Kidney tubule cell (primary cell): ENCODE measurements at regions not wholly inside any gene's neighbourhood (a gene's known extent, or its start where the extent isn't known, plus 50 kb on each side); places are given as distances from the start of the nearest gene placed in this dataset.
"Not testable (repeated sequence)": the region's sequence is repeated elsewhere in the genome, so short reads cannot be mapped to it uniquely, and the experiment has no call there.

Source experiments
- DNase-seq: peaks from one replicate; pipeline ENCODE4 v3.0.0-alpha.2; 2018; ENCODE audit warnings: low spot score

DNA sequence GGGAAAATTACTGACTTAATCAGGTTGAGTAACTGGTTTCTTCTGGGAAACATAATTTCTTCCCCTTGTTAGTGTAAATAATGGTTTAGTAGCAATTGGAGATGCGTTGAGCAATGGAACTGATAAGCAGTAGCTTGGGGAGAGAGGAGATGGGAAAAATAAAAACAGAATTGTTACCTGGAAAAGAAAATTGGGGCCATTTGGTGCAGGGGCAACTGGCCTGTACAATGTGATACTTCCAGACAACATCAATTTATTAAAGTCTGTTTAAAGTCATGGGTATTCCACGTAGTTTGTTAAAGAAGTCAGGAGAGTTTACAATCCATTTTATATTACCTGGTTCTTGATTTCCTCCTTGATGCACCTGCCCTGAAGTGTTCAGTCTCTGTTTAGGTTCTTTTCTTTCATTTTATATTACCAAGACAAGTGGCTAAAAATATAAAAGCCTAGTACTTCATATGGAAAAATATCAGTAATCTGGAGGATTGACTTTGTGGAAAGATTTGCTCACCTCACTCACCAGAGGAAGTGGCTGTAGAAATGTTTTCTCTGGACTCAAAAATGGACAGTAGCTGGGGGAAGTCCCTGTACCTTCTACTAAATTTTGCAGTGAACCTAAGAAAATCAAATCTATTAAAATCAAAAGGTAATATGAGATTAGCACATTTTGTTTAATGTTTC is 161.0 kb downstream of the DDX1 start:
- no peak for DNase-seq

DNA sequence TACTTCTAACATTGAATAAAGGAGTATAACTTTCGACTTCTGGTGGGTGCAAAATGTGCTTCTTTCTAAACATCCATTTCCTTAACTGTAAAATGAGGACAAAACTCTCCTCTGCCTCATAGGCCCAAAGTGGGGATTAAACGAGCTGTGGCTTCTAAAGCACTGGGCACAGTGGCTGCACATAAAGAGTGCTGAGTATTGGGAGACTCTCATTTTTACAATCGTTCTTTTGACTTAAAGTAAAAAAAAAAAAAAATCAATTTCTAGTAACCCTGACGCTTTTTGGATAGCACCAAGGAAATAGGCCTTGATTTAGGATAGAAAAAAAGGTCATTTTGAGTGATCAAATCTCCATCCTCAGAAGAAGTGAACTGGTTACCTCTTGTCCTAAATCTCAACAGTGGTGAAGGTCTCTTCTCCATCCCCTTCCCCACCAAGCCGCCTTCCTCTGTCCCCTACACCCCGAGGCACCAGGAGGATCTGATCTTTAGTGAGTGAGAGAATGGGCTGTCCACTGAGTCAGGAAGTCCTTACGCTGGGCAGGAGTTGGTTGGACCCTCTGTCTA is 161.6 kb downstream of the DDX1 start:
- no peak for DNase-seq

DNA sequence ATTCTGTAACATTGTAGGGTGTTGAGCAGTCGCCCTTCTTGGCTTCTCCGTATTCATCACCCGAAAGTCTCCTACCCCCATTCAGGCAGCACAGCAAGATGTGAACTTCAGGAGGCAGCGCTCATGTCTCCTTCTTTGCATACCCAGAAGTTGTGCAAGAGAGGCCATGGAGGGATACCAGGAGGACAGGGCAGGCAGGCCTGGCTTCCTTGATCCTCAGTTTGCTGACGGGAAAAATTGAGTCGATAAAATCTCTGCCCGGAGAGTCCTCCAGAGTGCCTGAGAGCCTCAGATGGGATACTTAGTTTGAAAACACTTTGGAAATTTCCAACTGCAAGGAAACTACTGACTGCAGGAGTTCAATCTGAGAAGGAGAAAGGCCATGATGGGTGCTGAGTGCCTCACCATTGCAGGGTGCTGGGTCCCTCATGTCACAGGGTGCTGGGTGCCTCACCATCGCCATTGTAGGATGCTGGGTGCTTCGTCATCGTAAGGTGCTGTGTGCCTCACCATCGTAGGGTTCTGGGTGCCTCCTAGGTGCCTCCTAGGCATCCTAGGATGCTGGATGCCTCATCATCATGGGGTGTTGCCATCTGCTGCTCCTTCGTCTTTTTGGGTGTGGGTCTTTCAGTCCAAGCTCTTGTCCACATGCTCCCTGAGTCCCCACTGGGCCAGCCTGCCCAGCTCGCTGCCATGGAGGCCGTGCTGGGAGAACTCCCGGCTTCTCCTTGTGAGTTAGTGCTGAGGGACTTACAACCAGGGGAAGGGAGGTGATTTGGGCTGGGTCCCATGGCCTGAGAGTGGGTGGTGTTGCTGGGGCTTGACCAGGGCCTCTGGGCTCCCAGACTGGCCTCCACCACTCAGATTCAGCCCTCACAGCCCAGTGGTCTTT is 162.4 kb downstream of the DDX1 start:
- DNase-seq, result no peak

DNA sequence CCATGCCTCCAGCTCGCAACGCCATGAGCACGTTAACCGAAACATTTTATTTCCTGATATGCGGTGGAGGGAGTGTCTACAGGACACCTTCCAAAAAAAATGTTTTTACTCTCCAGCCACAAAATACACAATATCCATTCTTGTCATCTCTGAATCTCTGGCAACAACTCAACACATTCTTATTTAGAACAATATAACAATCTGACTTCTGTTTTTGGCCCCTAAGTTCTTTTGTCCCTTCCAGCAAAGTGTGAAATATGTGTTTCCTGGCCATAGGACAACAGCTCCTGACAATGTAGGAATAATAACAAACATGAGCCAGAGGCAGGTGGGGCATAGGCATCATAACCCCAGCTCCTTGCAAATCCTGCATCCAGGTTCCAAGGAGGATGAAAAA is 163.0 kb downstream of the DDX1 start:
- no peak for DNase-seq

DNA sequence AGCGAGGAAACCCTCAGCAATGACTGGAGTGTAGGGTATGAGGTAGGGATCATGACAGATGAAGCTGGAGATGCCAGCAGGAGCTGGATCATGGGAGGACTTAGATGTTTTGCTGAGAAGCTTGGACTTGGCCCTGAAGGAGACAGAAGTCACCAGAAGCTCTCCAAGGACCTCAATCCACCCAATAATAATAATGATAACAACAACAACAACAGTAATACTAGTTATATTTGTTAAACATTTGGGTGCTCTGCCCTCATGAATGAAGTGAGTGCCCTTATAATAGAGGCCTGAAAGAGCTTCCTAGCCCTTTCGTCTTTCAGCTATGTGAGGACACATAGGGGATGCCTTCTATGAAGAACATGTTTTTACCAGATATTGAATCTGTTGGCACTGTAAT is 163.9 kb downstream of the DDX1 start:
- DNase-seq, result no peak

DNA sequence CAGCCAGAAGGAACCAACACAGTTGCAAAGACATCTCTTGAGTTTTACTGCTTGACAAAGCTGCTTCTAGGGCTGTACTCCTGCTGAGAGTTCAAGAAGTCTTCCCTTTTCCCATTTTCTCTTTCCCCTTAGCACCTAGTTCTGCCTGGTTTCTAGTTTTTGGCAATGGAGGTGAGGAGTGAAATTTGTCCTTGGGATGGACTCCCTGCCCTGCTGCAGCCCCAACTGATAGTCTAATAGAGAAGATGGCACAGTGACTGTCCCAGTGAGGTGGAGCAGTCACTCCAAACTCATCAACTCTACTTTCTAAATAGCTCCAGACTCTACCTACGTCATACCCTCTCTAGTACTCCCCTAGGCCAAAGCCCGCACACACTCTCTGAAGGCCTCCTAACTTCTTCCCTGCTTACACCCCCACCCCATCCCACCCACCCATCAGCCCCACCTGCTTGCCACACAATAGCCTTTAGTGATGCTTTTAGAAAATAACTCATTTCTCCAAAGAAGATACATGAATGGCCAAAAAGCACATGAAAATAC is 164.4 kb downstream of the DDX1 start:
- no peak for DNase-seq

DNA sequence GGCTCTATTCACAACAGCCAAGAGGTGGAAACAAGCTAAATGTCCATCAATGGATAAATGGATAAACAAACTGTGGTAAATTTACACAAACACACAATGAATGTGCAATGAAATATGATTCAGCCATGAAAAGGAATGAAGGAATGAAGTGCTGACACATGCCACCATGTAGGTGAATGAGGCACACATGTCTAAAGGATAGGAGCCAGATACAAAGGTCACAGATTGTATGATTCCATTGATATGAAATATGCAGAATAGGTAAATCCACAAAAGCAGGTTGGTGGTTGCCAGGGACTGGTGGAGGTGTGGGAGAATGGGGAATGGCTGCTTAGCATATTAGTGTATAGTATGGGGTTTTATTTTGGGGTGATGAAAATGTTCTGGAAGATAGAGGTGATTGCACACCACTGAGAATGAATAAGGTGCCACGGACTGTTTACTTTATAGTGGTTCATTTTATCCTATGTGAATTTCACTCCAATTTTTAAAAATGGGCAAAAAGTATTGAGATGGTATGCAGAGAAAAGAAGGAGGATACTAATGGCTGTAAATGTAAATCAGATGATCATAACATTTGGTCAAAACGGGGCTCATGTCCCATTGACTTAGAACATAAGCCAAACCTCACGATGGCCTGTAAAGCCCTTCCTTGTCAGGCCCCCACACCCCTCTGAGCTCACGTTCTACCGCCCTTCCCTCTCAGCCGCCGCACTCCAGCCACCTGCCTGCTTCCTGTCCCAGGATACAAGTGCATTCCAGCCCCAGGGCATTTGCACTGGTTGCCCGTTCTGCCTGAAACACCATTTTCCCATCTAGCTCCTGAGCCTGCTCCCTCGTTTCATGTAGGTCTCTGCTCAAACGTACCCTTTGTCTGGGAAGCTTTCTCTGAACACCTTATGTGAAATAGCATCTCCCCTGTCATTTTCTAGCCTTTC is 165.5 kb downstream of the DDX1 start:
- DNase-seq, result no peak

DNA sequence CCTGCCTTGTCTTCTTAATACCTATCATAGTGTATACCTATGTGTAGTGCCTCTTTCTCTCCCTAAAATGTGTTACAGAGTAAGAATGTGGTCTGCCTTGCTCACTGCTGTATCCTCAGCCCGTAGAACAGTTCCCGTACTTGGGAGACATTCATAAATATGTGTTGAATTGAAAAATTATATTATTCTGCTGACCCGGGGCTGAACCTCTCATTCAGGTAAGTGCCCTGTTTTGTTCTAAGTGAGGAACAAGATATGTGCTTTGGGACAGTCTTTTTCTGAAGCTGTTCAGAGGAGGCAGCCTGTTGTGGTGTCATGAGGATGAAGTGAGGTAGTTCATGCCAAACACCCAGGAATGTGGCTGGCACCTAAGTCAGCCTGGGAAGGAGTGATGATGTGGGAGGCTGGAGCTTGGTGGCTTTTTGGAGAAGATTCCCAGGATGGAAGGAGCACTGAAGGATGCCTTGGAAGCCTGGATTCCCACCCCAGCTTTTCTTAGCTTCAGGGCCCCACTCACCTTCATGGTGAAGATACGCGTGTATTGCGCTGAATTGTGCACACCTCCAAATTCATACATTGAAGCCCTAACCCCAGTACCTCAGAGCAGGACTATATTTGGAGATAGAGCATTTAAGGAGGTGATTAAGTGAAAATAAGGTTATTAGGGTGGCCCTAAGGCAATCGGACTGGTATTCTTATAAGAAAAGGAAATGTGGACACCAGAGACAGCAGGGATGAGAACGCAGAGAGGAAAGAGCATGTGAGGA is 166.3 kb downstream of the DDX1 start:
- no peak for DNase-seq

DNA sequence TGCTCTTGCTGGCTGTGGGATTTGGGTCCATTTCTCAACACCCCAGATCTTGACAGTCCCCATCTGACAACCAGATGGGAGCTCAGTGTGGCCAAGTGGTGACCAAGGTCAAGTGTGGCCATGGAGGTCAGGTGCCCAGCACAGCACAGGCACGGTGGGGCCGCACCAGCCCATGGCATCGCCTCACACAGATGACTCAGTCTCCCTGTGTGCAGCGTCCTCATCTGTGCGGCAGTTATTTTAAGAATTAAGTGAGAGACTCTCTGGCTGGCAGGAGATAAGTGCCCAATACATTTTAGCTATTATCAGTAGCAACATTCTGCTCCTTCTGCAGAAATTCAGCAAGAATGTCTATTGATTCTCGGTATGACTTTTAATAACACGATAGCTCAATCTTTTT is 167.2 kb downstream of the DDX1 start:
- no peak for DNase-seq

DNA sequence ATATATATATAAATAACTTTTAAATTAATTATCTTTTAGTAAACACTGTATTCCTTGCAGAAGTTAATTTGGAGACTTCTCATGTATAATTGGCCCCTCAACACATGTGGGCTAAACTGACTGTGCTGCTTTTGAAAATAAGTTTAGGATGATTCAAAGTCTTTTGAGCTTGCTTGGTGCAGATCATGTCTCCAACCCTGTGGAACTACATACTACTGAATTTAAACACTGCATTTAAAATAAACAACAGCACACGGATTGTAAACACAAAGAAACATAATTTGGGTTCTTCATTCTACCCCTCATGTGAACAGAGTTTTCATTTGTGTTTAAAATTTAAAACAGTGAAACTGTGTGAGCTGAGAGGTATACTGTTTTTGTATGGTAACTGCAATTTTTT is 167.7 kb downstream of the DDX1 start:
- no peak for DNase-seq

DNA sequence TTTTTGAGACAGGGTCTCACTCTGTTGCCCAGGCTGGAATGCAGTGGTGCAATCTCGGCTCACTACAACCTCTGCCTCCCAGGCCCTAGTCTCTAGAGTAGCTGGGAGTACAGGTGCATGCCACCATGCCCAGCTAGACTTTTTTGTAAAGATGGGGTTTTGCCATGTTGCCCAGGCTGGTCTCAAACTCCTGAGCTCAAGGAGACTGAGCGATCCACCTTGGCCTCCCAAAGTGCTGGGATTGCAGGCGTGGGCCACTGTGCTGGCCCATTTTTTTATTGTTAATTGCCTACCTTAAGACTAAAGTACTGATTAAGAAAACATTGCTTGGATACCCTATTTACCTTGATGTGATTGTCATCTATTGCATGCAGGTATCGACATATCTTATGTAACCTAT is 168.1 kb downstream of the DDX1 start:
- not testable (repeated sequence) for DNase-seq

DNA sequence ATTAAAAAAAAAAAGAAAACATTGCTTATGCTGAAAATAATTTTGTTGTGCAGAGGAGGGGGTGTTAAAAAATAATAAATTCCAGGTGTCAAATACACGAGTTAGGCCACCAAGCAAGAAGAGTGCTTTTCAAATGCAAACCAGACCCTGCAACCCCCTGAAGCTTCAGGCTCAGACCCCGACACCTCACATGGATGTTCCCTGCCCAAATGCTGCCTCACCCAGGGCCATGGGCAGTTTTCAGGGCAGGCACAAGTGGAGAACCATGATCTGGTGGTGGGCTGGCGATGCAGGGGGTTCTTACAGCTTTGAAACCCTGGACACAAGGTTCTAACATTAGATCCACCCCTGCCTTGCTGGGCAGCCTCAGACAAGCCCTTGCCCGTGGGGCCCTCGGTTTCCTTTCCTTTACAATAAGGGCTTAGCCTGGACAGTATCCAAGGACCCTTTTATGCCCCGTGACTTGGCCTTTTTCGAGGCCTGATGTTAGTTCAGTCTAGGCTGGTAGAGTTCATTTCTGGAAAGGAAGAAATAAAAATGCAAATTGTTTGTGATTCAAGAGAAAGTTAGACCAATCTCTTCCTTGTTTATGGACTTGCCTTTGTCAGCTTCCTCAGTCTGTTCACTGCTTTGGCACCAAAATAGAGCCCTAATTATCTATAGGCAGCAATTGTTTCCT is 168.7 kb downstream of the DDX1 start:
- no peak for DNase-seq

DNA sequence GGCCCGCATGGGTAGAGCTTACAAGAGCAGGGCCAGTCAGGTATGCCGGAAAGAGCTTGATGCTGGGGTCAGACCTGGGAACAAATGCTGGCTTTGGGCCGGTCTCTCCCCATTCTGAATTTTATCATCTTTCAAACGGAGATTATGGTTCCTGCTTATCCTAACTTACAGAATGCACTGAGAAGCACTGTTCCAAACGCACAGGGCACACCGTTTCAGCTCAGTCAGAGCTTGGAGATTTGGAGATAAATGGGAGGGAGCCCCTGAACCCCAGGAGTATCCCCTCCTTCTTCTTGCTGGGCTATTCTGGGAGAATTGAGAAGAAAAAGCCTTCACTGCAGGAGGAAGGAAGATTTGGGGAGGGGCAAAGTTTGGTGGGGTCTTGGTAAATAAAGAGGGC is 169.4 kb downstream of the DDX1 start:
- no peak for DNase-seq

DNA sequence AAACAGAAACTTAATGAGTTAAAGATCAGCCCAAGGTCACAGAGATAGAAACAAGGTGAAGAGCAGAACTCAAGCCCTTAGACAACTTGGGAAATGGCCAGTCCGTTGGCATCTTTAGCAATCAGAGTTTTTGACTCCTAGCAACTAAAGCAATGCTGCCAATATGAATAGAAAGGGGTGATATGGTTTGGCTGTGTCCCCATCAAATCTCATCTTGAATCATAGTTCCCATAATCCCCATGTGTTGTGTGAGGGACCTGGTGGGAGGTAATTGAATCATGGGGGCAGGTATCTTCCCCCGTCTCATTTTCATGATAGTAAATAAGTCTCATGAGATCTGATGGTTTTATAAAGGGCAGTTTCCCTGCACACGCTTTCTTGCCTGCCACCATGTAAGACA is 170.2 kb downstream of the DDX1 start:
- DNase-seq, result no peak

DNA sequence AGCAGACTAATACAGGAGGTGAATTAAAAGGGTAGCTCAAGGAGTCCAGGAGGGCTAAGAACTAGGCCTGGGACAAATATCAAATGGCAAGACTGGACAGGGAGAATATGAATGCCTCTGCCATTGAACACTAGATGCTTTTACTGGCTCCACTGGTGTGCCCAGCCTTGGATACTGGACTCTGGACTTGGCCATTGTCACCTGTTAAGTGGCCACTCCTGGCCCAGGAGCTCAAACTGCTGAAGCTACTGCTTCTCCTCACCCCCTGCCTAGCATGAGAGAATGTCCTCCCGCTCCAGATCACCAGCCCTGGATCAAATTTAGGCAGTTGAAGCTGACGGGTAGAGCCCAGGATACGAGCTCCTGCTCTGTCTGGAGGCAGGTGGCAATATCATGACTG is 170.8 kb downstream of the DDX1 start:
- DNase-seq, result no peak

DNA sequence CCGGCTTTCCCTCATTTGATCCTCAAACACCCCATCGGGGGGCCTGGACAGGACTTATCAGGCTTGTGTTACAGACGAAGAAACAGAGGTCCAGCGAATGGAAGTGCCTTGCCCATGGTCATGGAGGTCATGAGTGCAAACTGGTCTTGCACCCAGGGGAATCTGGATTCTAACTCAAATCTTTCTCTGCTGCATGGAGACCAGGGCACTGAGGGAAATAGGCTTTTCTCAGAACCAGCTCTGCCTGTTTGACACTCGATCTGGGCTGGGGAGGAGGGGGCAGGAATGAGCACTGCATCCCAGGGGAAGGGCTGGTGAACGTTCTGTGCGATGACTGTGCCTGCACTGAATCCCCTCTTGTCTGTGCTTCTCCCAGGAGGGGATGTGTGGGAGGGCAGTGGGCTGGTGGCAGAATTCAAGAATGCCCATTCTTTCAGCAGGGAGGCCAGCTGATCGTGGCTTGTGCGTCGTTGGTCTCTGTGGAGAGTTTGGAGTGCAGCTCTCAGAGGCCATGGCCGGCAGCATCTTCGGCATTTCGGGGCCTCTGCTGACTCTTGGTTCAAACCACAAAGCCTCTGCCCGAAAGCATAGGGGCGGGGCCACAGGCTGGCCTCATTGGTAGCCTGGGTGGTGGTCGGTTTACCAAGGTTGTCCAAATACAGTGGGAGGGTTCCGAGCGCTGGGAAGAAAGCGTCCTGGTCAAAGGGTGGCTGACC is 171.6 kb downstream of the DDX1 start:
- no peak for DNase-seq

DNA sequence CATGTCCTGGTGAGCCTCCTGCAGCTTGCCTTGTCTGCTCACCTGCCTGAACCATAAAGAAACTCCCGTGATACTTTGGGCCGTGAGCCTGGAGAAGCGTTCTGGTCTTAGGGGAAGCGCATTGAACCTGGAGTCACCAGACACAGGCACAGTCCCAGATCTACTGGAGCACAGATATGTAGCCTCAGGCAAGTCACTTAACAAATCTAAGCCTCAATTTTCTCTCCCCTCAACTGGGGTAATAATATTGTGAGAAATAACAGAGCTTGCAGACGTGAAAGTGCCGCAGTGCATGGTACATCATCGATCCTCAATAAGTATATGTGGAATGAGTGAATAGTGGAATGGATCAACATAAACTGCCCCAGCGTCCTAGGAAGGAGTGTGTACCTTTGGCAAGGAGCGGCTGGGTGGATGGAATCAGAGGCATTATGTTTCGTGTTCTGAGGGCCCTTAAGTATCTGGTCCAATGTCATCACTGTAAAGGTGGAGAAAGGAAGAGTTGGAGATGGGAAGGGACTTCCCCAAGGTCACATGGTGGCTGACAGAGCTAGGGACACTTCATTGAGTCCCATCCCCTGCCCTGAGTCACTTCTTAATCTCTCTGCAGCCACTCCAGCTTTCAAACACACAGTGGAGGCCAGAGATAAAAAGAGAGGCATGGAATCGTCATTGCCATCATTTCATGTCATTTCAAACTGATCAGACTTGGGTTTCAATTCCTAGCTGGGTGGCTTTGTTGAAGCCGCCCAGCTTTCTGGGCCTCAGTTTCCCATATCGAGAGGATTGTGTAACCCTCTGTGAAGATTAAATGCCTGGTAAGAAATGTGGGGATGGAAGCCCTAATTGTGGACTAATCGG is 172.4 kb downstream of the DDX1 start:
- DNase-seq, result peak; percentile 18

DNA sequence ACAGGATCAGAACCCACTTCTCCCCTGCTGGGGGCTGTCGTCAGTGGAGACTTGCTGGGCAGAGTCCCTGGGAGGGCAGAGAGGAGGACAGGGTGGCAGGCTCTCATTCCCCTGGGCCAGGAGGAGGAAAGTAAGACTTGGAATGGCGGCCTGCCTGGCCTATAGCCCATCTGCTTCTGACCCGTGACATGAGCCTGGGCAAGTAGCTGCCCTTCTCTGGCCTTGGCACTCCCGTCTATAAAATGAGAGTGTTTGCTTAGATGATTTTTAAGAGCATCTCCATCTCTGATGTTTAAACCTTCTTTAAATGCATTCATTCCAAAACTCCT is 173.0 kb downstream of the DDX1 start:
- DNase-seq, result no peak

DNA sequence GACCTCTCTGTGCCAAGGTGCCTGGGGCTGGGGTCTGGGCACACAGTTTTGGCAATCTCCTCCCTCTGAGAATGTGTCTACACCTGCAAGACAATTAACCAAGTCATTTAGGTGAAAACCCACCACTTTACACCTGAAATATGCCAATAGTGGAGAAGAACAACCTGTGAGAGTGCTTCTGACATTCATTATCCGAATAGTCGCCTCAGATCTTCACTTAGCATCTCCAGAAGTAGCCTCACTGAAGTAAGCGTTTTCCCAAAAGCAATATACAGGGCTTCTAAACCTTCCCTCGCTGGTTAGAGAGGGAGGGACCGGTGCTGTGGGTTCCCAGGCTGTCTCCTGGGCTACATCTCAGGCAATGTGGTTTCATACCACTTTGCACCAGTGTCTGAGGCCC is 173.5 kb downstream of the DDX1 start:
- DNase-seq, result no peak
